ENCODE measurements at regions not wholly inside any gene's neighbourhood (a gene's known extent, or its start where the extent isn't known, plus 50 kb on each side); places are given as distances from the start of the nearest gene placed in this dataset.

- Histone ChIP-seq H4K20me1 (ENCODE audit: control insufficient read depth, extremely low read depth, insufficient read depth, low read length) (no peaks in the 10 kb centered on the region), H3K9me3 (ENCODE audit: control insufficient read depth, insufficient read depth, low read depth, low read length) (no peaks in the 10 kb centered on the region), H3K79me2 (ENCODE audit: control insufficient read depth, insufficient read depth, low read length) (no peaks in the 10 kb centered on the region), H3K4me2 (ENCODE audit: extremely low read depth, insufficient read depth, low read length) (no peak overlapping the region), H3K9ac (ENCODE audit: insufficient read depth, low read length) (no peak overlapping the region), H3K4me1 (ENCODE audit: control insufficient read depth, extremely low read depth, insufficient read depth, low read length) (no peaks in the 10 kb centered on the region), H3K36me3 (ENCODE audit: control insufficient read depth, insufficient read depth, low read length) (no peaks in the 10 kb centered on the region), H3K27ac (ENCODE audit: insufficient read depth, low read length) (no peak overlapping the region), H2AFZ (ENCODE audit: low read length) (no peak overlapping the region), H3K4me3 (replicated peaks in 1 of 4; ENCODE audit: control extremely low read depth in 1 of 4, insufficient read depth in 1 of 4, low read depth in 3 of 4, low read length in 4 of 4) (no peak overlapping the region), H3K27me3 (ENCODE audit: control insufficient read depth, insufficient read depth, low read length) (no peaks in the 10 kb centered on the region)
- no peak for TF ChIP-seq EZH2 (IDR thresholded peaks at IDR 0.05; ENCODE audit: low read length, missing control alignments)
- TF ChIP-seq, protein P1, sequence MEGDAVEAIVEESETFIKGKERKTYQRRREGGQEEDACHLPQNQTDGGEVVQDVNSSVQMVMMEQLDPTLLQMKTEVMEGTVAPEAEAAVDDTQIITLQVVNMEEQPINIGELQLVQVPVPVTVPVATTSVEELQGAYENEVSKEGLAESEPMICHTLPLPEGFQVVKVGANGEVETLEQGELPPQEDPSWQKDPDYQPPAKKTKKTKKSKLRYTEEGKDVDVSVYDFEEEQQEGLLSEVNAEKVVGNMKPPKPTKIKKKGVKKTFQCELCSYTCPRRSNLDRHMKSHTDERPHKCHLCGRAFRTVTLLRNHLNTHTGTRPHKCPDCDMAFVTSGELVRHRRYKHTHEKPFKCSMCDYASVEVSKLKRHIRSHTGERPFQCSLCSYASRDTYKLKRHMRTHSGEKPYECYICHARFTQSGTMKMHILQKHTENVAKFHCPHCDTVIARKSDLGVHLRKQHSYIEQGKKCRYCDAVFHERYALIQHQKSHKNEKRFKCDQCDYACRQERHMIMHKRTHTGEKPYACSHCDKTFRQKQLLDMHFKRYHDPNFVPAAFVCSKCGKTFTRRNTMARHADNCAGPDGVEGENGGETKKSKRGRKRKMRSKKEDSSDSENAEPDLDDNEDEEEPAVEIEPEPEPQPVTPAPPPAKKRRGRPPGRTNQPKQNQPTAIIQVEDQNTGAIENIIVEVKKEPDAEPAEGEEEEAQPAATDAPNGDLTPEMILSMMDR (conservative IDR thresholded peaks at IDR 0.05 in 1 of 2, IDR thresholded peaks at IDR 0.05 in 1 of 2; ENCODE audit: low read depth in 1 of 2, low read length in 2 of 2) = no peak
- DNase-seq (ENCODE audit: low read depth in 2 of 2) = no peak
Observed at GRCh38 chr15:87408902-87409301, 847.6 kb downstream of the NTRK3 start.

GRCh38 chr15:87403973-87404372 is 852.6 kb downstream of the NTRK3 start:
- Histone ChIP-seq H3K27ac (ENCODE audit: insufficient read depth, low read length) (no peak overlapping the region), H3K27me3 (ENCODE audit: control insufficient read depth, insufficient read depth, low read length) (no peaks in the 10 kb centered on the region), H3K4me3 (replicated peaks in 1 of 4; ENCODE audit: control extremely low read depth in 1 of 4, insufficient read depth in 1 of 4, low read depth in 3 of 4, low read length in 4 of 4) (no peak overlapping the region), H3K4me1 (ENCODE audit: control insufficient read depth, extremely low read depth, insufficient read depth, low read length) (no peaks in the 10 kb centered on the region), H3K36me3 (ENCODE audit: control insufficient read depth, insufficient read depth, low read length) (no peaks in the 10 kb centered on the region), H3K4me2 (ENCODE audit: extremely low read depth, insufficient read depth, low read length) (no peak overlapping the region), H3K9me3 (ENCODE audit: control insufficient read depth, insufficient read depth, low read depth, low read length) (no peaks in the 10 kb centered on the region), H2AFZ (ENCODE audit: low read length) (no peak overlapping the region), H3K9ac (ENCODE audit: insufficient read depth, low read length) (no peak overlapping the region), H3K79me2 (ENCODE audit: control insufficient read depth, insufficient read depth, low read length) (no peaks in the 10 kb centered on the region), H4K20me1 (ENCODE audit: control insufficient read depth, extremely low read depth, insufficient read depth, low read length) (no peaks in the 10 kb centered on the region)
- no peak for TF ChIP-seq EZH2 (IDR thresholded peaks at IDR 0.05; ENCODE audit: low read length, missing control alignments)
- DNase-seq (ENCODE audit: low read depth in 2 of 2) = no peak

DNA sequence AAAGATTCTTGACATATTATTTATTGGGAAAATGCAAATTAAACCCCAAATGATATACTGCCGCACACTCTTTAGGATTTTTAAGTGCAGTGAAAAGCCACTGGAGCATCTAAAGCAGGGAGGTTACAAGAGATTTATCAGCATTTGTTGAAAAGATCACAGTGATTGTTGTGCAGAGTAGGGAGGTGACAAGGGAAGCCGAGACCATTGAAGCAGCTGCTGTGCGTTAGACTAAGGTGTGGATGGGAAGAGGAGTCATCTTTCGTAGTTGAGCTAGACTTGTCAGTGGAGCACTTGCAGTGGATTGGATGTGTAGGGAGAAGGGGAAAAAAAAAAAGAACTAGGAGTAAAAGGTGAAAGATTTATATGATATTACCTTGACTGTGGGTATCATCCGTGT is 854.6 kb downstream of the NTRK3 start:
- no peaks in the 10 kb centered on the region for H3K36me3 ChIP-seq (ENCODE audit: control insufficient read depth, insufficient read depth, low read length)
- no peaks in the 10 kb centered on the region for H3K27me3 ChIP-seq (ENCODE audit: control insufficient read depth, insufficient read depth, low read length)
- no peaks in the 10 kb centered on the region for H3K4me1 ChIP-seq (ENCODE audit: control insufficient read depth, extremely low read depth, insufficient read depth, low read length)

More for the DNA sequence above, 854.6 kb downstream of the NTRK3 start:
- Histone ChIP-seq H3K4me3 (replicated peaks in 1 of 4; ENCODE audit: control extremely low read depth in 1 of 4, insufficient read depth in 1 of 4, low read depth in 3 of 4, low read length in 4 of 4) (no peak overlapping the region), H2AFZ (ENCODE audit: low read length) (no peak overlapping the region), H4K20me1 (ENCODE audit: control insufficient read depth, extremely low read depth, insufficient read depth, low read length) (no peaks in the 10 kb centered on the region), H3K27ac (ENCODE audit: insufficient read depth, low read length) (no peak overlapping the region), H3K4me2 (ENCODE audit: extremely low read depth, insufficient read depth, low read length) (no peak overlapping the region), H3K79me2 (ENCODE audit: control insufficient read depth, insufficient read depth, low read length) (no peaks in the 10 kb centered on the region), H3K9ac (ENCODE audit: insufficient read depth, low read length) (no peak overlapping the region), H3K9me3 (ENCODE audit: control insufficient read depth, insufficient read depth, low read depth, low read length) (no peaks in the 10 kb centered on the region)
- no peak for DNase-seq (ENCODE audit: low read depth in 2 of 2)
- no peak for TF ChIP-seq EZH2 (IDR thresholded peaks at IDR 0.05; ENCODE audit: low read length, missing control alignments)
- TF ChIP-seq, protein P1 (conservative IDR thresholded peaks at IDR 0.05 in 1 of 2, IDR thresholded peaks at IDR 0.05 in 1 of 2; ENCODE audit: low read depth in 1 of 2, low read length in 2 of 2) = no peak
